BE2C (cell line): ENCODE measurements at regions not wholly inside any gene's neighbourhood (a gene's known extent, or its start where the extent isn't known, plus 50 kb on each side); places are given as distances from the start of the nearest gene placed in this dataset.

Experiments
- DNase-seq: peaks from one replicate; pipeline ENCODE4 v3.0.0-alpha.2; 2020
- H3K27me3 ChIP-seq: fragments of 250-450 bp; sonication (Bioruptor Pico); 2 replicates; pipeline ENCODE4 v1.5.1; 2020; ENCODE audit warnings: mild to moderate bottlenecking
- H3K36me3 ChIP-seq: fragments of 250-450 bp; sonication (Bioruptor Pico); 2 replicates; pipeline ENCODE4 v1.5.1; 2020; ENCODE audit warnings: mild to moderate bottlenecking
- H3K4me1 ChIP-seq: fragments of 250-450 bp; sonication (Bioruptor Pico); 2 replicates; pipeline ENCODE4 v1.5.1; 2020
- H3K4me3 ChIP-seq: 2 replicates; pipeline ENCODE4 v1.5.1; 2011; ENCODE audit warnings: low read depth, low read length
- H3K9me3 ChIP-seq: fragments of 250-450 bp; sonication (Bioruptor Pico); 2 replicates; pipeline ENCODE4 v1.5.1; 2020
- CTCF ChIP-seq: IDR thresholded peaks from 2 replicates; pipeline ENCODE4 v1.5.1; 2012; ENCODE audit warnings: mild to moderate bottlenecking, low read depth, low read length

DNA sequence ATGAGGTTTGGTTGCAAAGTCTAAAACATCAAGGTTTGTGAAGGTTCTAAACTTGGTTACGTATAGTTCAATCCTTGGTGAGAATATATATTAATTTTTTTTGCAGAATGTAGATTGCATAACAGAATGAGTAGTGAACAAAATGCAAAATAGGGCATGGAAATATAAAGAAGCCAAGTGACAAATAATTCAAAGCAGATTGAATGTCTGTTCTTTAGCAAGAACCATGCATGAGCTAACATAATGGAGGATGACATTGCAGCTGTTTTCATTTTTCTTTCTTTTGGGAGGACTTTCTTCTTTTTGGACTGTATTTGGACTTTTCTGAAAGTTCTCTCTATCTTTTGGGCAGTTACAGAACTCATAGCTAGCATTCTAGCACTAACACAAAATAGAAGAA, 194.8 kb upstream of the MRPS30 start:
- H3K9me3 ChIP-seq: no peaks in the 10 kb centered on the region
- H3K4me3 ChIP-seq: no peak overlapping the region
- H3K36me3 ChIP-seq: no peaks in the 10 kb centered on the region
- no peak for TF ChIP-seq CTCF
- no peak for DNase-seq
- H3K27me3 ChIP-seq: no peaks in the 10 kb centered on the region
- no peaks in the 10 kb centered on the region for H3K4me1 ChIP-seq

GRCh38 chr5:44605926-44606325, 202.8 kb upstream of the MRPS30 start:
- Histone ChIP-seq H3K27me3 (no peaks in the 10 kb centered on the region), H3K9me3 (no peaks in the 10 kb centered on the region), H3K4me1 (no peaks in the 10 kb centered on the region), H3K4me3 (no peak overlapping the region), H3K36me3 (no peaks in the 10 kb centered on the region)
- DNase-seq: no peak
- no peak for TF ChIP-seq CTCF

GRCh38 chr5:44603496-44604272, 205.1 kb upstream of the MRPS30 start:
- peak; percentile 18 for DNase-seq
- TF ChIP-seq CTCF: no peak; the same call in 1 of the 2 replicates
- Histone ChIP-seq H3K27me3 (no peaks in the 10 kb centered on the region), H3K4me1 (no peaks in the 10 kb centered on the region), H3K9me3 (no peaks in the 10 kb centered on the region), H3K4me3 (no peak overlapping the region), H3K36me3 (no peaks in the 10 kb centered on the region)

GRCh38 chr5:44574678-44575077, 185.5 kb upstream of the FGF10 start:
- Histone ChIP-seq H3K36me3 (no peaks in the 10 kb centered on the region), H3K27me3 (no peaks in the 10 kb centered on the region), H3K9me3 (no peaks in the 10 kb centered on the region), H3K4me1 (no peaks in the 10 kb centered on the region), H3K4me3 (no peak overlapping the region)
- DNase-seq: no peak
- no peak for TF ChIP-seq CTCF

GRCh38 chr5:44568519-44568918, 179.3 kb upstream of the FGF10 start:
- Histone ChIP-seq H3K4me1 (no peaks in the 10 kb centered on the region), H3K27me3 (no peaks in the 10 kb centered on the region), H3K9me3 (no peaks in the 10 kb centered on the region), H3K36me3 (no peaks in the 10 kb centered on the region), H3K4me3 (no peak overlapping the region)
- no peak for DNase-seq
- TF ChIP-seq CTCF: no peak

- Histone ChIP-seq H3K4me3 (no peak overlapping the region), H3K27me3 (no peaks in the 10 kb centered on the region), H3K9me3 (no peaks in the 10 kb centered on the region), H3K4me1 (no peaks in the 10 kb centered on the region), H3K36me3 (no peaks in the 10 kb centered on the region)
- TF ChIP-seq CTCF: no peak
- DNase-seq: no peak
These were observed 176.7 kb upstream of the FGF10 start for GRCh38 chr5:44565902-44566301.
